ENCODE measurements at regions not wholly inside any gene's neighbourhood (a gene's known extent, or its start where the extent isn't known, plus 50 kb on each side); places are given as distances from the start of the nearest gene placed in this dataset.

DNA sequence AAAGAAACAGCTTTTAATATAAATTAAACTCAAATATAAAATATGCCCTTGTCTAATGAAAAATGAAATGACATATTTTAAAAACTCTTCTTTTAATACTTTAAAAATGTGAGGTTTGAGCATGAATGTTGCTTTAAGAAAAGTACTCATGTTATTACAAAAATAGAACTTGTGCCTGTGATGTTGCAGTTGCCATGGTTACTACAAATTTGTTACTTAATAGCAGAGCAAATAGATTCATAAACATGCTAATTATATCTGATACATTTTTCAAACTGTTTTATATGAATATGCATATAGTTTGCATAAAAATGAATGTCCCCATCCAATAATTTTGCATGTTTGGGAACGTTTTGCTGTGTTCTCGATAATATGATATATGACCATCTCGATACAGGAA lies 152.3 kb upstream of the DPYD start:
- no peak for TF ChIP-seq EZH2phosphoT487 (IDR thresholded peaks at IDR 0.05; ENCODE audit: insufficient read depth, low read depth)
- TF ChIP-seq EZH2 (IDR thresholded peaks at IDR 0.05; ENCODE audit: insufficient read depth, poor library complexity, severe bottlenecking), result no peak
